Neuron (in vitro differentiated cells): ENCODE measurements at regions not wholly inside any gene's neighbourhood (a gene's known extent, or its start where the extent isn't known, plus 50 kb on each side); places are given as distances from the start of the nearest gene placed in this dataset.
"Not testable (repeated sequence)": the region's sequence is repeated elsewhere in the genome, so short reads cannot be mapped to it uniquely, and the experiment has no call there.

Experiments
- H2AFZ ChIP-seq: one replicate; pipeline ENCODE4 v1.6.1; 2013; ENCODE audit warnings: low read depth, mild to moderate bottlenecking, inconsistent platforms, low read length, moderate library complexity
- H3K27me3 ChIP-seq: one replicate; pipeline ENCODE4 v1.6.1; 2013; ENCODE audit warnings: low read length; ENCODE audit not compliant: insufficient read depth
- H3K36me3 ChIP-seq: one replicate; pipeline ENCODE4 v1.6.1; 2013; ENCODE audit warnings: low read length; ENCODE audit not compliant: insufficient read depth
- H3K4me1 ChIP-seq: one replicate; pipeline ENCODE4 v1.6.1; 2013; ENCODE audit warnings: low read length; ENCODE audit not compliant: insufficient read depth
- H3K4me3 ChIP-seq: 2 replicates; pipeline ENCODE4 v1.5.1; 2013; ENCODE audit warnings: mild to moderate bottlenecking, low read length, moderate library complexity
- H3K9me3 ChIP-seq: one replicate; pipeline ENCODE4 v1.6.1; 2013; ENCODE audit warnings: low read length

DNA sequence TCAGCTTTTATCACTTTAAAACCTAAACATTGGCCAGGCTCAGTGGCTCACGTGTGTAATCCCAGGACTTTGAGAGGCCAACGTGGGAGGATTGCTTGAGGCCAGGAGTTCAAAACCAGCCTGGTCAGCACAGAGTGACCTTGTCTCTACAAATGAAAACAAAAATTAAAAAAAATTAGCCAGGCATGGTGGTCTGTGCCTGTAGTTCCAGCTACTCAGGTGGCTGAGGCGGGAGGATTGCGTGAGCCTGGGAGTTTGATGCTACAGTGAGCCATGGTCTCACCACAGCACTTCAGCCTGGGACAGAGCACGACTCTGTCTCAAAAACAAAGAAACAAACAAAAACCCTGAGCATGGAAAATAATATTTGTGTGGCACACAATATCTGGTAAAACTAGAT, 143.5 kb upstream of the HNRNPU start:
- no peaks in the 10 kb centered on the region for H3K9me3 ChIP-seq
- H3K36me3 ChIP-seq, result peaks cover 4% of the 10 kb centered on the region
- H3K4me1 ChIP-seq, result no peaks in the 10 kb centered on the region
- no peak overlapping the region for H2AFZ ChIP-seq
- no peaks in the 10 kb centered on the region for H3K27me3 ChIP-seq
- no peak overlapping the region for H3K4me3 ChIP-seq

DNA sequence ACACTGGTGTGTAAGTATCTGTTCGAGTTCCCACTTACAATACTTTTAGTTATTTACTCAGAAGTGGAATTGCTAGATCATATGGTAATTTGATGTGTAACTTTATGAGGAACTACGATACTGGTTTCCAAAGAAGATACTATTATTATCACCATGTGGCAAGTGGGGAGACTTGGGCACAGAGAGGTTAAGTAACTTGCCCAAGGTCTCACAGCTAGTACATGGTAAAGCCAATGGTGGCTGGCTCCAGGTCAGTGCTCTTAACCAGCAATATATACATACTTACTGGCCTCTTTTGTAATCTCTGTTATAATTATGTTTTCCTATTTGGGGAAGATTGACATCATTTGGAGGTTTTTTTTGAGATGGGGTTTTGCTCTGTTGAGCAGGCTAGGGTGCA, 138.9 kb upstream of the HNRNPU start:
- H3K36me3 ChIP-seq, result no peaks in the 10 kb centered on the region
- H3K27me3 ChIP-seq, result no peaks in the 10 kb centered on the region
- H3K9me3 ChIP-seq, result no peaks in the 10 kb centered on the region
- H3K4me1 ChIP-seq, result no peaks in the 10 kb centered on the region
- no peak overlapping the region for H2AFZ ChIP-seq
- no peak overlapping the region for H3K4me3 ChIP-seq

DNA sequence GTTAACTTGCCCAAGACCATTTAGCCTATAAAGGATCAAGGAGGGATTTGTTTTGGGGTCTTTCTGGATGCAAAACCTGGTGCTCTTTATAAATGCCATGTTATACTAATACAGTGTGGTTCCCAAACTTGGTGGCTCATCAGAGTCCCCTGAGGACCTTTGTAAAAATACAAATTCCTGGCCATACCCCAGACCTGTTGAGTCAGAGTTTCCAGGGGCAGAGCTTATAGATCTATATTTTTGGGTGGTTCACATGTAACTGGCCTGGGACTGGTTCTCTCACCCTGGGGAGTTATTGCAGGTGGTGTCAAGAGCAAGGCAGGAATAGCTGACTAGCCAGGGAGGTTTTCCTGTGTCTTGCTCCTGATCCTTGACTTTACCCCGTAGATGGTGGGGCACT, 136.9 kb upstream of the HNRNPU start:
- H2AFZ ChIP-seq, result no peak overlapping the region
- no peaks in the 10 kb centered on the region for H3K4me1 ChIP-seq
- H3K9me3 ChIP-seq, result no peaks in the 10 kb centered on the region
- H3K4me3 ChIP-seq, result no peak overlapping the region
- no peaks in the 10 kb centered on the region for H3K36me3 ChIP-seq
- H3K27me3 ChIP-seq, result no peaks in the 10 kb centered on the region

DNA sequence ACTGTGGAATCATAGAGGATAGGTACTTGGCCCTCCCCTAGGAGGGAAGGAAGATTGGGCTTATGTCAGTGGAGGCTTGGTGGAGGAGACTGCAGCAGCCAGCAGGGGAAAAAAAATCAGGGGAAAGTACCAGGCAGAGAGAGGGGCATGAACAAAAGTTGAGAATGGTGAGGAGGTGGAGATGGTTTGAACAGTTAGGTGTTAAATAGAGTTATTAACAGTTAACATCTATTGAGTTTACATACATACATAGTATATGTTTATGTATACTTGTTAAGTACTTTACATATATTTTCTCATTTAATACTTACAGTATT, 136.5 kb upstream of the HNRNPU start:
- H2AFZ ChIP-seq, result no peak overlapping the region
- H3K9me3 ChIP-seq, result peaks cover 2% of the 10 kb centered on the region
- H3K4me1 ChIP-seq, result no peaks in the 10 kb centered on the region
- H3K27me3 ChIP-seq, result no peaks in the 10 kb centered on the region
- no peaks in the 10 kb centered on the region for H3K36me3 ChIP-seq
- H3K4me3 ChIP-seq, result no peak overlapping the region

DNA sequence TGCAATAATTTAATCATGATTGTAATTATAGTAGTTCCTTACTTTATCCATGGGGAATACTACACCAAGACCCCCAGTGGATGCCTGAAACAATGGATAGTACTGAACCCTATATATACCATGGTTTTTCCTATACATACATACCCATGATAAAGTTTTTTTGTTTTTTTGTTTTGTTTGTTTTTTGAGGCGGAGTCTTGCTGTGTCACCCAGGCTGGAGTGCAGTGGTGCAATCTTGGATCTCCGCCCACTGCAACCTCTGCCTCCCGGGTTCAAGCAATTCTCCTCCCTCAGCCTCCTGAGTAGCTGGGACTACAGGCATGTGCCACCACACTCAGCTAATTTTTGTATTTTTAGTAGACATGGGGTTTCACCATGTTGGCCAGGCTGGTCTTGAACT, 135.3 kb upstream of the HNRNPU start:
- not testable (repeated sequence) for H2AFZ ChIP-seq, H3K36me3 ChIP-seq, H3K4me1 ChIP-seq, H3K27me3 ChIP-seq, H3K9me3 ChIP-seq, H3K4me3 ChIP-seq

DNA sequence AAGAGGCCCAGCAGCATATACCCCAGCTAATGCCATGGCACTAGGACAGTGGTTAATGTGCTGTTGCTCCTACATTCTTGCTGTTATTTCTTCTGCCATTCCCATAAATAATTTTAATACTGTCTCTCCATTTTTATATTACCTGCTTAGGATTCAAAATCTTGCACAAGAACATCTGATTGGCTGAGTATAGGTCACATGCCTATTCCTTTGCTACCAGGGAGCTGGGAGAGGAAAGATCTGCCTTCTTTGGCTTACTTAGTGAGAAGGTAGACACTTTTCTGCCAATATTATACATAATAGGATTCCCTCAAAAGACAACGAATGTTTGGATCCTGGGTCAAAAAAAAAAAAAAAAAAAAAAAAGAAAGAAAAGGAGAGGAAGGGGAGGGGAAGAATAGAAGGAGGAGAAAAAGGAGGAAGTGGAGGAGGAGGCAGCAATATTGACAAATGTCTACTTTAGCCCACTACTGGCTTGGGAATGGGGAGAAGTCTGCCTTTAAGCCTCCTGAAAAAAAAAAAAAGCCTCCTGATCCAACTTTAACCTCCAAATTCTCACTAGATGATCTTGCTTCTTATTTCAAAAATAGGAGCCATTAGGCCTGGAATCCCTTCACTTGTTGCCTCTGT, 134.5 kb upstream of the HNRNPU start:
- no peak overlapping the region for H3K4me3 ChIP-seq
- H3K27me3 ChIP-seq, result no peaks in the 10 kb centered on the region
- H2AFZ ChIP-seq, result no peak overlapping the region
- H3K4me1 ChIP-seq, result no peaks in the 10 kb centered on the region
- peaks cover 4% of the 10 kb centered on the region for H3K36me3 ChIP-seq
- peaks cover 2% of the 10 kb centered on the region for H3K9me3 ChIP-seq

DNA sequence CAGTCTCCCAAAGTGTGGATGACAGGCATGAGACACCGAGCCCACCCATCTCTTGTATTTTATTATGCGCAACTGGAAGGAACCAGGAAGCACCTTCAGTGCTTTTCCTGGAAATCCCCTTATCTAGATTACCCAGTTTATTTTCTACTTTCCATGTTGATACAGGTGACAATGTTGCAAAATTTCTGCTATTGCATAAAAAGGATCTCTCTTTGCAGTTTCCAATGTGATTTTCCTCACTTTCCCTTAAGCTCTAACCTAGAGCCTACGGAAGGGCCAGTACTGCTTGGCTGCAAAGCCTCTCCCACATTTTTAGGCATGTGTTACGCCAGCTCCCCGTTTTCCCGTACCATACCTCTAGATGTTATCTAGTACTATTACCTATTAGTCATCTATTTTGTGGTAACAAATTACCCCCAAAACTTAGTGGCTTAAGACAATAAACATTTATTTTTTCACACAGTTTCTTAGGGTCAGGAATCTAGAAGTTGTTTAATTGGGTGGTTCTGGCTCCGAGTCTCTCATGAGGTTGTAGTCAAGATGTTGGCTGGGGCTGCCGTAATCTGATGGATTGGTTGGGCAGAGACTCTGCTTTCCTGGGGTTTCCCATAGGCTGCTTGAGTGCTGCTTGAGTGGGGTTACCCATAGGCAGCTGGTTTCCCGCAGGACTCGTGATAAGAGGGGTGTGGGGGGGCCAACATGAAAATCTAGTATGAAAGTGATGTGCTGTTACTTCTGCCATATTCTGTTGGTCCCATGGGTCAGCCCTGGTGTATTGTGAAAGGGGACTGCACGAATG, 131.5 kb upstream of the HNRNPU start:
- no peaks in the 10 kb centered on the region for H3K27me3 ChIP-seq
- H3K9me3 ChIP-seq, result peaks cover 3% of the 10 kb centered on the region
- H3K4me3 ChIP-seq, result no peak overlapping the region
- peaks cover 4% of the 10 kb centered on the region for H3K36me3 ChIP-seq
- no peaks in the 10 kb centered on the region for H3K4me1 ChIP-seq
- no peak overlapping the region for H2AFZ ChIP-seq

DNA sequence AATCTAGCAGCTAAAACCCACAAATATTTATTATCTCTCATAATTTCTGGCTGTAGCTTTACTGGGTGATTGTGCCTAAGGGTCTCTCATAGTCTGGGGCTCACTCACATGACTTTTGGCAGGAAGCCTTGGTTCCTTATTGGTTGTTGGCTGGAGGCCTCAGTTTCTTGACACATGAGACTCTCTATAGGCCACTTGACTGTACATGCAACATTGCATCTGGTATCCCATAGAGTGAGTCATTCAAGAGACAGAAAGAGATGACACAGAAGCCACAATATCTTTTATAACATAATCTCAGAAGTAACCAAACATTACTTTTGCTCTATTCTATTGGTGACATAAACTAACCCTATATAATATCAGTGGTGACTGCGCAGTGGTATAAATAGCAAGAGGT, 128.5 kb upstream of the HNRNPU start:
- Histone ChIP-seq H3K36me3 (peaks cover 4% of the 10 kb centered on the region), H3K27me3 (no peaks in the 10 kb centered on the region), H2AFZ (no peak overlapping the region), H3K9me3 (peaks cover 6% of the 10 kb centered on the region), H3K4me1 (no peaks in the 10 kb centered on the region), H3K4me3 (no peak overlapping the region)

DNA sequence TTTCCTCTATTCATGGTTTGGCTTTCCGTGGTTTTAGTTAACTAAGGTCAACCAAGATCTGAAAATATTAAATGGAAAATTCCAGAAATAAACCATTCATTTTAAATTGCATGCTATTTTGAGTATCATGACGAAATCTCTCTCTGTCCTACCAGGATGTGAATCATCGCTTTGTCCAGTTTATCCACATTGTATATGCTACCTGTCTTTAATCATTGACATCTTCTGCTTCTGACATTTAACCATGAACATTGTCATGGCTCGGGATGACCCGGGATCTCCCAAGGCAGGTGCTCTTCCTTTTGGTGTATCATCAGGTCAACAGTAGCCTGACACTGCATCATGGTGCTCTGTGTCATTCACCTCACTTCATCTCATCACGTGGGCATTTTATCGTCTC, 125.5 kb upstream of the HNRNPU start:
- Histone ChIP-seq H3K27me3 (no peaks in the 10 kb centered on the region), H3K4me3 (no peak overlapping the region), H2AFZ (no peak overlapping the region)

DNA sequence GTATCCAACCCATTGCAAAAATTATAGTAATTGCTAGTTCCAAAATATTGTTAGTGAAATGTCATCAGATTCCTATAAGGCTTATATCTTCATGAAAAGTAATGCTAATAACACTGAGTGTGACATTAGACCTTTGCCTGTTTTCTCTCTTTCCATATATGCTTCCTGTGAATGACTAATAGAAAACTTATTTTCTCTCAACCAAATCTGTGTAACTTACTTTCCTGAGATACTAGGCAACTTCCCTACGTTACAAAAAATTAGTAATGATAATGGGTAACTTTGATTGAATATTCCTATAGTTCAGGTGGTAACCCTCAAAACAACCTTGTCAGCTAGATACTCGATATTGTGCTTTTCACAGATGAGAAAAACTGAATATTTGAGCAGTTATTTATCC, 124.2 kb upstream of the HNRNPU start:
- Histone ChIP-seq H2AFZ (no peak overlapping the region), H3K9me3 (peaks cover 4% of the 10 kb centered on the region), H3K27me3 (no peaks in the 10 kb centered on the region), H3K4me1 (no peaks in the 10 kb centered on the region), H3K4me3 (no peak overlapping the region), H3K36me3 (no peaks in the 10 kb centered on the region)

More for the DNA sequence above, 125.5 kb upstream of the HNRNPU start:
- no peaks in the 10 kb centered on the region for H3K4me1 ChIP-seq
- H3K36me3 ChIP-seq, result no peaks in the 10 kb centered on the region
- peaks cover 4% of the 10 kb centered on the region for H3K9me3 ChIP-seq

DNA sequence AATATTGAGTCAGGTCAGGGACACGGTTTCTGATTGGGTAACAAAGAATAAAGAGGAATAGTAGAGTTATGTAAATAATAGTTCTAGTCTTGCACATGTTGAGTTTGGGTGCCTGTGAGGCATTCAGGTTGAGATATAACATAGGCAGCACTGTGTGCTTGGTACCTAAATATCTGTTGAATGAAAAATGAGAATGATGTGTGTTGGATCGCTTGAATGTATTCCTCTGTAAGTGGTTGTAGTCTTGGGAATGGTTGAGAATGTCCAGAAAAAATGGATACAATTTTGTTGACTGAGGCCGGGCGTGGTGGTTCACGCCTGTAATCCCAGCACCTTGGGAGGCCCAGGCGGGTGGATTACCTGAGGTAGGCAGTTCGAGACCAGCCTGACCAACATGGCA, 116.3 kb upstream of the HNRNPU start:
- Histone ChIP-seq H2AFZ (no peak overlapping the region), H3K9me3 (no peaks in the 10 kb centered on the region), H3K27me3 (no peaks in the 10 kb centered on the region), H3K4me1 (no peaks in the 10 kb centered on the region), H3K4me3 (no peak overlapping the region), H3K36me3 (no peaks in the 10 kb centered on the region)

DNA sequence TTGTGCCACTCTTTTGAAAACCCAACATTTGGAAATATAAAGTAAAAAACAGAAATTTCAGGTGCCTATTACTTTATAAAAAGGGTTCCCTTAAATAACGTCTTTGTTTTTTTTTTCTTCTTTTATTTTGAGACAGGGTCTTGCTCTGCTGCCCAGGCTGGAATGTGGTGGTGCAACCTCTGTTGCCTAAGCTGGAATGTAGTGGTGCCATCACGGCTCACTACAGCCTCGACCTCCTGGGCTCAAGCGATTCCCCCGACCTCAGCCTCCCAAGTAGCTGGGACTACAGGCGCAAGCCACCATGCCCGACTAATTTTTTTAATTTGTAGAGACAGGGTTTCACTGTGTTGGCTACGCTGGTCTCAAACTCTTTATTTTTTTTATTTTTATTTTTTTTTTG, 110.2 kb upstream of the HNRNPU start:
- H3K4me3 ChIP-seq, result no peak overlapping the region
- no peaks in the 10 kb centered on the region for H3K27me3 ChIP-seq
- no peaks in the 10 kb centered on the region for H3K36me3 ChIP-seq
- peaks cover 6% of the 10 kb centered on the region for H3K4me1 ChIP-seq
- peaks cover 3% of the 10 kb centered on the region for H3K9me3 ChIP-seq
- H2AFZ ChIP-seq, result no peak overlapping the region

DNA sequence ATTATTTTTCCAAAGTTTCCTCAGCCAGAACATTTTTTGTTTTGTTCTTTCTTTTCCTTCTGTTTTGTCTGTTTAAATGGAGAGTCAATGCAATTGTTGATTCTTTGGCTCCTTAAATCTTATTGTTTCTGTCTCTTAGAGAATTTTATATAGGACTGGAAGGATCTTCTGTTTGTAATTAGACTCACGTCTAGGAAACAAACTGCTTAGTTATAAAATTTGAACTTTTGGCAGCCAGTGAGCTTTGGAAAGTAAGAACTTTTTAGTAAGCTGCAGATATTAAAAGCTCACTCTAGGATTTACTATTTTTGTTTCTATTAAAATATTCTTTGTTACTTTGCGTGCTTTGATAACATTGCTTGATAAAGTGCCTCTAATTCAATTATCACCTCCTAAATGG, 109.8 kb upstream of the HNRNPU start:
- no peak overlapping the region for H2AFZ ChIP-seq
- no peaks in the 10 kb centered on the region for H3K27me3 ChIP-seq
- no peaks in the 10 kb centered on the region for H3K36me3 ChIP-seq
- H3K9me3 ChIP-seq, result peaks cover 3% of the 10 kb centered on the region
- peaks cover 6% of the 10 kb centered on the region for H3K4me1 ChIP-seq
- no peak overlapping the region for H3K4me3 ChIP-seq
